ENCODE measurements at regions not wholly inside any gene's neighbourhood (a gene's known extent, or its start where the extent isn't known, plus 50 kb on each side); places are given as distances from the start of the nearest gene placed in this dataset.

- no peak for DNase-seq
Measured at GRCh38 chr18:37778417-37779165, 213.0 kb upstream of the CELF4 start.

- no peak for DNase-seq
Measured at GRCh38 chr18:37769826-37770225, 204.2 kb upstream of the CELF4 start.

GRCh38 chr18:37764541-37765288 lies 199.1 kb upstream of the CELF4 start:
- no peak for DNase-seq

GRCh38 chr18:37762076-37762621 lies 196.6 kb upstream of the CELF4 start:
- DNase-seq = no peak

GRCh38 chr18:37754141-37754540 lies 188.5 kb upstream of the CELF4 start:
- no peak for DNase-seq

GRCh38 chr18:37742436-37742835 lies 176.8 kb upstream of the CELF4 start:
- DNase-seq = no peak

- DNase-seq = no peak
Measured at GRCh38 chr18:37741032-37741623, 175.5 kb upstream of the CELF4 start.

GRCh38 chr18:37734406-37734805 lies 168.8 kb upstream of the CELF4 start:
- DNase-seq = no peak

- DNase-seq = no peak
Measured at GRCh38 chr18:37729716-37730115, 164.1 kb upstream of the CELF4 start.

- no peak for DNase-seq
Measured at GRCh38 chr18:37724206-37724605, 158.6 kb upstream of the CELF4 start.

GRCh38 chr18:37721544-37722522 lies 156.2 kb upstream of the CELF4 start:
- no peak for DNase-seq

GRCh38 chr18:37720663-37721062 lies 155.1 kb upstream of the CELF4 start:
- DNase-seq = no peak

GRCh38 chr18:37717656-37718055 lies 152.1 kb upstream of the CELF4 start:
- DNase-seq = no peak

- DNase-seq = no peak
Measured at GRCh38 chr18:37717098-37717497, 151.5 kb upstream of the CELF4 start.

GRCh38 chr18:37716106-37716735 lies 150.6 kb upstream of the CELF4 start:
- DNase-seq = no peak

GRCh38 chr18:37714691-37715090 lies 149.1 kb upstream of the CELF4 start:
- no peak for DNase-seq

GRCh38 chr18:37712776-37713175 lies 147.2 kb upstream of the CELF4 start:
- DNase-seq = no peak

- DNase-seq = no peak
Measured at GRCh38 chr18:37711766-37712505, 146.3 kb upstream of the CELF4 start.

- DNase-seq = no peak
Measured at GRCh38 chr18:37710726-37711125, 145.1 kb upstream of the CELF4 start.

- DNase-seq = no peak
Measured at GRCh38 chr18:37709740-37710139, 144.1 kb upstream of the CELF4 start.

GRCh38 chr18:37705016-37705415 lies 139.4 kb upstream of the CELF4 start:
- DNase-seq = no peak

Data from activated effector memory CD4-positive, alpha-beta T cell treated with anti-CD3 and anti-CD28 coated beads, Interleukin-2, amount 50 U/mL, for 16 hours (primary cell).